Body of pancreas (tissue), 4 donors: ENCODE measurements at regions not wholly inside any gene's neighbourhood (a gene's known extent, or its start where the extent isn't known, plus 50 kb on each side); places are given as distances from the start of the nearest gene placed in this dataset.
A peak's percentile ranks its signal among the peaks of the same experiment; 100 is the strongest.

ENCODE experiments used
- ATAC-seq: fragments of 150-250 bp; one replicate; pipeline ENCODE4 v1.9.1; 2016
- DNase-seq, 4 donors: peaks; one replicate each; pipeline ENCODE4 v3.0.0-alpha.2; 2019
- H3K27ac ChIP-seq, 4 donors: fragments of 200-600 bp; sonication (generic); 1 replicate in 3 of 4; 2 replicates in 1 of 4; pipeline versions ENCODE4 v1.5.1 to v1.6.1; 2016 to 2019; ENCODE audit warnings: mild to moderate bottlenecking in 1 of 4, mixed read lengths in 1 of 4, moderate library complexity in 1 of 4
- H3K27me3 ChIP-seq, 2 donors: fragments of 200-600 bp; sonication (generic); one replicate each; pipeline ENCODE4 v1.6.0; 2016; ENCODE audit warnings: mild to moderate bottlenecking in 1 of 2
- H3K36me3 ChIP-seq, 2 donors: fragments of 200-600 bp; sonication (generic); replicated peaks in 1 of 2; 2 replicates each; pipeline ENCODE4 v1.5.1; 2016; ENCODE audit warnings: low read depth in 2 of 2; ENCODE audit not compliant: insufficient read depth in 1 of 2
- H3K4me1 ChIP-seq: fragments of 200-600 bp; sonication (generic); one replicate; pipeline ENCODE4 v1.6.0; 2016
- H3K4me3 ChIP-seq, 2 donors: fragments of 200-600 bp; sonication (generic); 1 replicate in 1 of 2; 2 replicates in 1 of 2; pipeline ENCODE4 v1.5.1; 2016 to 2019
- H3K9me3 ChIP-seq, 3 donors: fragments of 200-600 bp; sonication (generic); 1 replicate in 2 of 3; 2 replicates in 1 of 3; pipeline ENCODE4 v1.5.1; 2016
- CTCF ChIP-seq, 7 experiments: fragments of 450-650 bp in 4 of 7; fragments of 200-600 bp in 3 of 7; sonication (generic) in 3 of 7; IDR thresholded peaks; one replicate each; pipeline ENCODE4 v1.5.1; 2016 to 2019; ENCODE audit warnings: antibody characterized with exemption in 7 of 7
- POLR2A ChIP-seq, 3 donors: fragments of 450-650 bp; IDR thresholded peaks; one replicate each; pipeline ENCODE4 v1.6.1; 2016; ENCODE audit warnings: antibody characterized with exemption in 3 of 3, mild to moderate bottlenecking in 2 of 3
- WGBS, 2 donors: methylation state at CpG; one replicate each; pipeline ENCODE4 v1.1.5; 2017; 5-methylcytosine and 5-hydroxymethylcytosine counted together
- intact Hi-C: fragments of 100-400 bp; cut with DNase I; formaldehyde crosslinking; loops from one replicate; pipeline ENCODE4 v1.15.1; 2023

- no peak for ATAC-seq
- intact Hi-C loops, result no loop called here
Observed at GRCh38 chr1:38603907-38604306, 255.7 kb downstream of the RRAGC start.

GRCh38 chr1:38600905-38601304, 258.7 kb downstream of the RRAGC start:
- no peak overlapping the region for H3K4me3 ChIP-seq

More at GRCh38 chr1:38603907-38604306, 255.7 kb downstream of the RRAGC start:
- H3K9me3 ChIP-seq, result no peaks in the 10 kb centered on the region
- no peak overlapping the region for H3K27ac ChIP-seq
- H3K36me3 ChIP-seq, result no peaks in the 10 kb centered on the region
- no peaks in the 10 kb centered on the region for H3K27me3 ChIP-seq
- no peaks in the 10 kb centered on the region for H3K4me1 ChIP-seq
- DNase-seq, result no peak
- H3K4me3 ChIP-seq, result no peak overlapping the region
- TF ChIP-seq CTCF (IDR thresholded peaks at IDR 0.05), result no peak
- no peak for TF ChIP-seq POLR2A (IDR thresholded peaks at IDR 0.05)
- WGBS, 2 donors, result 73 to 76% methylated on average over 8 of the region's 8 CpGs

GRCh38 chr1:38600286-38600685, 259.3 kb downstream of the RRAGC start:
- Histone ChIP-seq H3K27me3 (no peaks in the 10 kb centered on the region), H3K27ac (no peak overlapping the region), H3K4me1 (no peaks in the 10 kb centered on the region), H3K4me3 (no peak overlapping the region), H3K36me3 (no peaks in the 10 kb centered on the region), H3K9me3 (peaks cover 0 to 6% (median 0%) of the 10 kb centered on the region in 3 donors)
- no peak for DNase-seq
- WGBS, 2 donors, result 65 to 85% methylated on average over 1 of the region's 1 CpG
- intact Hi-C loops, result no loop called here
- no peak for ATAC-seq
- TF ChIP-seq POLR2A (IDR thresholded peaks at IDR 0.05) (no peak), CTCF (IDR thresholded peaks at IDR 0.05) (no peak)

More at GRCh38 chr1:38600905-38601304, 258.7 kb downstream of the RRAGC start:
- no peak for ATAC-seq
- intact Hi-C loops, result no loop called here
- Histone ChIP-seq H3K36me3 (no peaks in the 10 kb centered on the region), H3K27ac (no peak overlapping the region), H3K9me3 (no peaks in the 10 kb centered on the region), H3K4me1 (no peaks in the 10 kb centered on the region), H3K27me3 (no peaks in the 10 kb centered on the region)
- no peak for DNase-seq
- TF ChIP-seq CTCF (IDR thresholded peaks at IDR 0.05) (no peak), POLR2A (IDR thresholded peaks at IDR 0.05) (no peak)
- 43 to 49% methylated on average over 4 of the region's 4 CpGs for WGBS, 2 donors

GRCh38 chr1:38598118-38598517, 261.5 kb downstream of the RRAGC start:
- 88 to 100% methylated on average over 1 of the region's 1 CpG for WGBS, 2 donors
- no peak overlapping the region for H3K4me3 ChIP-seq
- no peaks in the 10 kb centered on the region for H3K4me1 ChIP-seq
- no peaks in the 10 kb centered on the region for H3K27me3 ChIP-seq
- peaks cover 0 to 12% (median 0%) of the 10 kb centered on the region in 3 donors for H3K9me3 ChIP-seq
- intact Hi-C loops, result no loop called here
- ATAC-seq, result no peak
- no peaks in the 10 kb centered on the region for H3K36me3 ChIP-seq
- TF ChIP-seq POLR2A (IDR thresholded peaks at IDR 0.05), result no peak
- H3K27ac ChIP-seq, result no peak overlapping the region
- DNase-seq, result no peak

- Histone ChIP-seq H3K4me1 (no peaks in the 10 kb centered on the region), H3K27ac (no peak overlapping the region), H3K36me3 (no peaks in the 10 kb centered on the region), H3K4me3 (no peak overlapping the region), H3K9me3 (peaks cover 0 to 5% (median 0%) of the 10 kb centered on the region in 3 donors), H3K27me3 (no peaks in the 10 kb centered on the region)
- DNase-seq, result peak; percentile 17 to 55 (median 50)
- intact Hi-C loops, result no loop called here
- TF ChIP-seq POLR2A (IDR thresholded peaks at IDR 0.05) (no peak), CTCF (IDR thresholded peaks at IDR 0.05) (no peak)
- WGBS, 2 donors, result 0% methylated on average over 1 of the region's 1 CpG
- ATAC-seq, result peak; percentile 47
Observed at GRCh38 chr1:38589036-38589435, 270.5 kb downstream of the RRAGC start.
